CD4-positive, alpha-beta T cell treated with Interferon alpha-2 for 1 hour (primary cell): ENCODE measurements at regions not wholly inside any gene's neighbourhood (a gene's known extent, or its start where the extent isn't known, plus 50 kb on each side); places are given as distances from the start of the nearest gene placed in this dataset.

Experiments
- DNase-seq, 2 donors: peaks; one replicate each; pipeline ENCODE4 v3.0.0-alpha.2; 2020 to 2022

DNA sequence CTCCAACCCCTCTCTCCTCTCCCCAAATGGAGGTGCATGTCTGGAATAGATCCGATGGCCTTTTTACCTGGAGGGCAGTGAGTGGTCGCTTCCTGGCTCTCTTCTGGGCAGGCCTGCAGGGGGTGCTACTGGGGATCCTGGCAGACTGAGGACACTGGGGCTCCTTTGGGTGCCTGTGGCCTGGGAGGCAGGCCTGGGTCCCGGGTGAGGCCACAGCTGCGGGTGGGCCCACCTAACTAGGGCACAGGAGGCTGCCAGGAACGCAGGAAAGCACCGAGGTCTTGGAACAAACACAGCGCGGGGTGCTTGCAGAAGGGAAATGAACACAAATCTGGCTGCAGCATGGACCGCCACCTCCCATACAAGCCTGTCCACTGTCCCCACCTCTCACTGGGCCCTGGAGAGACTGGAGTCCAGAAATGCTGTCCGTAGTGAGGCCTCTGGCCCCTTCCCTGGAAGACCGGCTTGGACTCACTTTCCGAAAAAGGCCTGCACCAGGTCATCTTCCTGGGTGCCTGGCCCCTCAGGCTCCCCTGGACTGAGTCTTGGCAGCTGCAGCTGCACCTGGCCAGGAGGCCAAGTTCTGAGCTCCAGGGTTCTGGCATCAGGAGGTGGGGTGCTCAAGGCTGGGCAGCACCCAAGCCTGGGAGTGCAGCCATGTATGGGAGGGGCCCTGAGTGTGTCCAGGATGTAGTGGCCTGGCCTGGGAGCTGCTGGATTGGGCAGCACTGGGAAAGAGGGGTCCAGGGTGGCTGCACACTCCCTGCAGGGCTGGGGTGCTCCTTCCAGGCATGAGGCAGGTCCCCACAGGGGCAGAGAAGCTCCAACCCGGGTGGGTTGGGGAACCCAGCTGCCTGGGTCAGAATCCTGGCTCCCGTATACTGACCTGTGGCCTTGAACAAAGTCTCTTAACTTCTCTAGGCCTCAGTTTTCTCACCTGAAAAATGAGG, 195.1 kb downstream of the IRF8 start:
- DNase-seq = no peak

DNA sequence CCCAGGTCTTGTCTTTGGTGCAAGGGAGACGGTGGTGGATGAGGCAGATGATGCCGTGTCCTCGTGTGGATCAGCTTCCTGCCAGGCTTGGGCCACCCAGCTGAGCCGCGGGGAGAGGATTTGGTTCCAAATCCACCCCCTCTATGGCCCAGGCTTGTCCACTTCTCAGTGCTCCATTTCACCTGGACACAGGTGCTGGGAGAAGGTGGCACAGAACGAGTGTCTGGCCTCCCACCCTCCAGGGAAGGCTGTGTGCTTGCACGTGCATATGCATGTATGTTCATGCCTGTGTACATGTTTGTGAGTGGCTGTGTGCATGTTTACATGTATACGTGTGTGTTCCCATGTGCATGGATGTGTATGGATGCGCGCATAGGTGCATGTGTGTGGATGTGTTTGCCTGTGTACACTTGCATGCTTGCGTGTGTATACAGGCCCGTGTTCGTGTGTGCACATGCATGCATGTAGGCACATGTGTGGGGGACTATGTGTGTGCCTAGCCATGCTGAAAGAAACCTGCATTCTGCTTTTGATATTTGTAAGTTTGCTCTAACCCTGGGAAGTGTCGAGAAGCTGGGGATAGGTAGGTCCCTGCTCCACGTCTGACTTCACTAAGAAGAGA, 196.3 kb downstream of the IRF8 start:
- DNase-seq = no peak

DNA sequence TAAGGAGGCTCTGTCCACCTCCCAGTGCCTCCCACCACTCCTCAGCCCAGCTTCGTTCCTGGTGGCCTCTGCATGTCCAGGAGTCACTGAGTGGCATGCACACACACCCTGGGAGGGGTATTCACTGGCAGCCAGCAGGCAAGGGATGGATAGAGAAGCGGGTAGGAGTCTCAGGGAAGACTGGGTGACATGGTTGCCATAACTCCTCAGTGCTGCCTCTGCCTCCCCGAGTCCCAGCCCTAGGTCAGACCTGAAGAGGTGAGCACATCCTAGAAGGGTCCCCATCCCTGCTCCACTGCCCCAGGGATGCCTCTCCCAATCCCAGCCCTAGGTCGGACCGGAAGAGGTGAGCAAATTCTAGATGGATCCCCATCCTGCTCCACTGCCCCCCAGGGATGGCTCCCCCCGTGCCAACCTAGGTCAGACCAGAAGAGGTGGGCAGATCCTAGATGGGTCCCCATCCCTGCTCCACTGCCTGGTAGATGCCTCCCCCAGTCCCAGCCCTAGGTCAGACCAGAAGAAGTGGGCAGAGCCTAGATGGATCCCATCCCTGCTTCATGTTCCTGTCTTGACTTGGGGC, 197.0 kb downstream of the IRF8 start:
- no peak for DNase-seq

DNA sequence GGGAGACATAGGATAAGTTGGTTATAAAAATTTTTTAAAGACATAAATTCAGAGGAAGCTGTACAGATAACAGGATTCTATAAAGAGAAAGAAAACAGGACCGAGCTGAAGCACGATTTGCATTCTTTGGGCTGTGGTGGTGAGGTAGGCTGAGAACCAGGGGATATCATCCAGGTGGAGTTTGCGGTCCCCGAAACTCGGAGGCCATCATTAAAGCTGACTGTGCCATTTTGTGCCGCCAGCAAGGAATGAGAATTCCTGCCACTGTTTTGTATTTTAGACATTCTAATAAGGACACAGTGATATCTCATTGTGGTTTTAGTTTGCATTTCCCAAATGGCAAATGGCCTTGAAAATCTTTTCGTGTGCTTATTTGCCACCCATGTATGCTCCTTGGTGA, 197.9 kb downstream of the IRF8 start:
- no peak for DNase-seq

DNA sequence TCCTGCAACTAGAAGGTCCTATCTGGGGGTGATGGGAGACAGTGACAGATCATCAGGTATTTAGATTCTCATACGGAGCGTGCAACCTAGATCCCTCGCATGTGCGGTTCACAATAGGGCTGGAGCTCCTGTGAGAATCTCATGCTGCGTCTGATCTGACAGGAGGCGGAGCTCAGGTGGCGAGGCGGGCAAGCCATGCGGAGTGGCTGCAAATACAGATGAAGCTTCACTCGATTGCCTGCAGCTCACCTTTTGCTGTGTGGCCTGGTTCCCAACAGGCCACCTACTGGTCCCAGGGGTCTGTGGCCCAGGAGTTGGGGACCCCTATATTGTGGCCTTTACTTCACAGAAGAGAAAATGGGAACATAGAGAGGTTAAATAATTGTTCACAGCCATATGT, 200.4 kb downstream of the IRF8 start:
- no peak for DNase-seq

DNA sequence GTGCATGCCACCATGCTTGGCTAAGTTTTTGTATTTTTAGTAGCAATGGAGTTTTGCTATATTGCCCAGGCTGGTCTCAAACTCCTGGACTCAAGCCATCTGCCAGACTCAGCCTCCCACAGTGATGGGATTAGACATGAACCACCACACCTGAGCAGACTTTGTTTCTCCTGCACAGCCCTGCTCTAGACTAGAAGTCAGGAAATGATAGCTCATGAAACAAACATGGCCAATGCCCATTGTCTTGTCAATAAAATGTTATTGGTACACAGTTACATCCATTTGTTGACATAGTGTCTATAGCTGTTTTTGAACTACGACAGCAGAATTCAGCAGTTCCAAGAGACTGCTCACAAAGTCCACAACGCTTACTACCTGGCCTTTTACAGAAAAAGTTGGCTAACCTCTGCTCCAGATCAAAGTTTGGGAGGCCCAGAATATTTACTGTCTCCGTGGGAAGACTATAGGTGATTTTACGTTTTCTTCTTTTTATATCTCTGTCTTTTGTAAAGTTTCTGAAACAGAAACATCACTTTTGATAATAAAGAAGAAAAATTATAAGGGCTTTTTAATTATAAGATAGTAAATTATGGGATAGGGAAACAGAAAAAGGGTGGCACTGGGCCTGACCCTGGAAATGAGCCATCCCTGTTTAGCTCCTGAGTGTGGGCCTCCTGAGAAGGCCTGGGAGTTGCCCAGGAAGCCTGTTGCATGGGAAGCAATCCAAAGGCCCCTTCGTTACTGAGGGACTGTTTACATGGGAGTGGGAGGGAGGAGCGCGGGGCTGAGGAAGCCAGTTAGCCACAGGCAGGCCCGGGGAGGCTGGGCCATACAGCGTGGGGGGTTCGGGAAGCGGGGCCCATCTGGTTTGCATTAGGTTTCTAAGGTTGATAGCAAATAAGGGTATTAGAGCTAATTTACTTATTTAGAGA, 201.5 kb downstream of the IRF8 start:
- DNase-seq = no peak

DNA sequence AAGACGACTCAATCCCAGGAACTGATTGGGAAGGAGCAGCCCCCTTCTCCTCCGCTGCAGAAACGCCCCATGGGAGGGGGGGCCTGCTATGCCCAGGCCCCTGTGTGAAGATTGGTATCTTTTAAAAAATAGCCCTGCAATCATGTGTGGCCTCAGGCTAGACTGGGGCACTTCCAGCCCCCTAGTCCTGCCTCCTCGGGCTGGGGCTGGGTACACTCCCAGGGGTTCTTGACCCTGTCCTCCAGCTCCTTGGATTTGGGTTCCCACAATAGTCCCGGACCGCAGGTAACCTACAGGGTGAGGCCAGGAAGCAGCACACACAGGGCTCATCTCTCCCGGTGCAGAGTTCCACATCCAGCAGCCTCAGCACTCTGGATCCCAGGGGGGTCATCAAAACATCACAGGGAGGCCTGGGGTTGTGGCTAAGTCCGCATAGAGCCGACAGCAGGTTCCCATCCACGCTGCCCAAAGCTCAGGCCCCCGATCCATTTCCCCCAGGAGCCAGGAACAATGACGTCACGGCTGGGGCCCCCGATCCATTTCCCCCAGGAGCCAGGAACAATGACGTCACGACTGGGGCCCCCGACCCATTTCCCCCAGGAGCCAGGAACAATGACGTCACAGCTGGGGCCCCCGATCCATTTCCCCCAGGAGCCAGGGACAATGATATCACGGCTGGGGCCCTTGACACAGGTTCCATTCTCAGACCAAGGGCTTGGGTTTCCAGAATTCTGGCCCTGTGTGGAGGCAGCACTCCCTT, 202.4 kb downstream of the IRF8 start:
- no peak for DNase-seq

DNA sequence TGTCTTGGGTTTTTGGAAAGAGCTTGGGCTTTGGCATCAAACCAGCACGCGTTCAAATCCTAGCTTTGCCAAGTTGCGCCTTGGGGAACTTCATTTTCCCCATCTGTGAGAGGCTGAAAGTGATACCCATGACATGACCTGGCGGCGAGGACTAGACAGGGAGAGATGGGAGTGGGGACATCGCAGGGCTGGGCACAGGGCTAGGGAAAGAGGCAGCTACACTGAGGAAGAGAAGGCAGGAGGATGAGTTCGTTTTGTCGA, 202.9 kb downstream of the IRF8 start:
- no peak for DNase-seq

- no peak for DNase-seq
These were observed 204.4 kb downstream of the IRF8 start for GRCh38 chr16:86103320-86103719.

GRCh38 chr16:86104537-86105048, 205.6 kb downstream of the IRF8 start:
- no peak for DNase-seq

GRCh38 chr16:86107215-86107825, 208.4 kb downstream of the IRF8 start:
- DNase-seq = no peak

- DNase-seq = no peak
These were observed 209.1 kb downstream of the IRF8 start for GRCh38 chr16:86108062-86108461.

DNA sequence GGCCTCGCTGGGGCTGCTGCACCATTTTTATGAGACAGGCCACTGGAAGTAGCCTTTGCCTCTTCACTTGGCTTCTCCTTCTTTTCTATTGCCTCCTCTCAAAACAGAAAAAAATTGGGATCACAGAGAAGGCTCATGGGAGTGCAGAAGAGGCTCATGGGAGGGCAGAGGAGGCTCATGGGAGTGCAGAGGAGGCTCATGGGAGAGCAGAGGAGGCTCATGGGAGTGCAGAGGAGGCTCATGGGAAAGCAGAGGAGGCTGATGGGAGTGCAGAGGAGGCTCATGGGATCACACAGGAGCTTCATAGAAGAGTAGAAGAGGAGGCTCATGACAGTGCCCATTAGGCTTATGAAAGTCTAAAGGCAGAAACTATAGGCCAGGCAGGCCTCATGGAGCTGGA, 211.2 kb downstream of the IRF8 start:
- no peak for DNase-seq

GRCh38 chr16:86110726-86111125, 211.8 kb downstream of the IRF8 start:
- no peak for DNase-seq

GRCh38 chr16:86112178-86112577, 213.2 kb downstream of the IRF8 start:
- DNase-seq = no peak

GRCh38 chr16:86117235-86117634, 218.3 kb downstream of the IRF8 start:
- DNase-seq = no peak

GRCh38 chr16:86117756-86118155, 218.8 kb downstream of the IRF8 start:
- DNase-seq = no peak

DNA sequence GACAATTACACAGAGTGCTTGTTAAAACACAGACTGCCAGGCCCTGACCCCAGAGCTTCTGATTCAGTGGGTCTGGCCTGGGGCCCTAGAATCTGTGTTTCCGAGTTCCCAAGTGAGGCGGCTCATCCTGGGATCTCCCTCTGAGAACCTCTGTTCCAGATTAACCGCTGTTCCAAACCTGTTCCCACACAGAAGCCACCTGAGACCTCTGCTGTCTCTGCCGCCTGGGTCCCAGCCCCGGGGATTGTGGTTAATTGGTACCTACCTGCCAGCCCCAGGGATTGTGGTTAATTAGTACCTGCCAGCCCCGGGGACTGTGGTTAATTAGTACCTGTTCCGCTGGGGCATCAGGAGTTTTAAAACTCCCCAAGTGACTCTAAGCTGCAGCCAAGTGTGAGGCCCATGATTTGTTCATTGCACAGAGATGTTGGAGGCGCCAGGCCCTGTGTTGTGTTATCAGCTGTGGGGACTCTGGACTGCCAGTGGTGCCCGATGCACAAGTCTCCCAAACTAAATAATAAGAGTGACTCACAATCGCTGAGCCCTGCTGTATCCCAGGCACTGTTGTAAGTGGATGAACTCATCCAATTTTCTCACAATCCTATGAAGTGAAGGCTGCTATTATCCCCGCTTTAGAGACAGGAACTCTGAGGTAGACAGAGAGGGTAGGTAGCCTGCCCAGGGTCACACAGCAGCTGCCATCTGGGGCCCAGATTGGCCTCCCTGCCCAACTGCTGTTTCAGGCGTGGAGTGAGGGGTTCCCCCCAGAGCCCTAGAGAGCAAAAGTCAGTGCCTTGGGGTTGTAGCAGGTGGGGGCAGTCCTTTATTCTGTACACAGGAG, 219.7 kb downstream of the IRF8 start:
- DNase-seq = no peak

- no peak for DNase-seq
These were observed 221.5 kb downstream of the IRF8 start for GRCh38 chr16:86120201-86121192.
